HFF-Myc (cell line): ENCODE measurements at regions not wholly inside any gene's neighbourhood (a gene's known extent, or its start where the extent isn't known, plus 50 kb on each side); places are given as distances from the start of the nearest gene placed in this dataset.

Source experiments
- DNase-seq: peaks from one replicate; pipeline ENCODE4 v3.0.0-alpha.2; 2011; ENCODE audit warnings: low read depth; ENCODE audit errors: extremely low read depth
- H3K4me3 ChIP-seq: replicated peaks from 2 replicates; pipeline ENCODE4 v1.5.1; 2011; ENCODE audit warnings: low read depth, mild to moderate bottlenecking, control low read depth, low read length
- CTCF ChIP-seq: IDR thresholded peaks from 2 replicates; pipeline ENCODE4 v1.5.1; 2012; ENCODE audit warnings: mild to moderate bottlenecking, low read depth, low read length, control low read depth; ENCODE audit errors: missing control alignments

GRCh38 chr6:22706651-22707050, 137.3 kb downstream of the HDGFL1 start:
- H3K4me3 ChIP-seq: no peak overlapping the region
- no peak for DNase-seq
- no peak for TF ChIP-seq CTCF

GRCh38 chr6:22708469-22708868, 139.1 kb downstream of the HDGFL1 start:
- no peak overlapping the region for H3K4me3 ChIP-seq
- TF ChIP-seq CTCF: no peak
- DNase-seq: no peak

- no peak for TF ChIP-seq CTCF
- DNase-seq: no peak
- H3K4me3 ChIP-seq: no peak overlapping the region
Observed at GRCh38 chr6:22709803-22710202, 140.4 kb downstream of the HDGFL1 start.

- no peak overlapping the region for H3K4me3 ChIP-seq
- DNase-seq: no peak
- TF ChIP-seq CTCF: no peak
Observed at GRCh38 chr6:22716721-22717120, 147.4 kb downstream of the HDGFL1 start.

GRCh38 chr6:22717915-22718314, 148.5 kb downstream of the HDGFL1 start:
- no peak for TF ChIP-seq CTCF
- H3K4me3 ChIP-seq: no peak overlapping the region
- no peak for DNase-seq

GRCh38 chr6:22722913-22723312, 153.5 kb downstream of the HDGFL1 start:
- no peak overlapping the region for H3K4me3 ChIP-seq
- no peak for TF ChIP-seq CTCF
- no peak for DNase-seq

GRCh38 chr6:22726966-22727365, 157.6 kb downstream of the HDGFL1 start:
- no peak for DNase-seq
- TF ChIP-seq CTCF: no peak
- no peak overlapping the region for H3K4me3 ChIP-seq
